ENCODE measurements at regions not wholly inside any gene's neighbourhood (a gene's known extent, or its start where the extent isn't known, plus 50 kb on each side); places are given as distances from the start of the nearest gene placed in this dataset.

DNA sequence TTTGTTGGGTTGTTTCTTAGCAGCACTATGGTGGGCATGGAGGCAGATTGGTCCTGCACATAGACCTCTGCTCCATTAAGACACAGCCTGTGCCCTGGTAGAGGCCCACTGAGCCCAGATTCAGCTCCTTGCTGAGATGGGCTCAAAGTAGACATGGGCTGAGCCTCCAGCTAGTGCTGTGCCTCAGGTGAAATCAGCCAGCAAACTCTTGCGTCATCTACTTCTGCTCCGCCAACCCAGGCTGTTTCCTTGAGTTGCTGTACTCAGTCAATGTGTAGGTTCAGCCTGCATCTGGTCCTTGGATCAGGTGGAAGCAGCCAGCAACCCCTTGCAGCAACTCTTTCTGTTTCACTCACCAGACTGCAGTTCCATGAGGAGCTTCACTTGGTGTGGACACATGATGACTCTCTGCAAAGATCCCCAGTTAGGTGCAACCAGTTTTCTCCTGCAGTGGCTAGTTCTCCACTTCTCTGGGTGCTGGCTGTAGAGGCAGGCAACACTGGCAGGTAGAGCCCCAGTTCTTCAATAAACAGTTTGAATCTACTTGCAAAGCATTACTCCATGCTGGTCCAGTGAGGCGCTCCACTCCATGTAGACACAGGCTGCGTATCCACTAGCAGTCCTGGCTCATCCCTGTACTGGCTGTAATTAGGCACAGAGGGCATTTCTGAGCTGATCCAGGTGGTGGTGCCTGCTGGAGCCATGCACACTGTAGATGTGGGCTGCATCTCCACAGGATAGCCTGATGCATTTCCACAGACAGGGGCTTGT is 199.0 kb upstream of the MAMLD1 start:
- Histone ChIP-seq H3K9me3 (replicated peaks in 1 of 3) (no peaks in the 10 kb centered on the region), H3K27me3 (no peaks in the 10 kb centered on the region), H3K27ac (no peak overlapping the region), H3K36me3 (replicated peaks in 1 of 2) (no peaks in the 10 kb centered on the region), H3K4me1 (replicated peaks in 1 of 2) (no peaks in the 10 kb centered on the region), H3K4me3 (no peak overlapping the region)
- intact Hi-C loops (cut with DNase I): no loop called here
- no peak for TF ChIP-seq POLR2A (IDR thresholded peaks at IDR 0.05)
- TF ChIP-seq, protein P1, sequence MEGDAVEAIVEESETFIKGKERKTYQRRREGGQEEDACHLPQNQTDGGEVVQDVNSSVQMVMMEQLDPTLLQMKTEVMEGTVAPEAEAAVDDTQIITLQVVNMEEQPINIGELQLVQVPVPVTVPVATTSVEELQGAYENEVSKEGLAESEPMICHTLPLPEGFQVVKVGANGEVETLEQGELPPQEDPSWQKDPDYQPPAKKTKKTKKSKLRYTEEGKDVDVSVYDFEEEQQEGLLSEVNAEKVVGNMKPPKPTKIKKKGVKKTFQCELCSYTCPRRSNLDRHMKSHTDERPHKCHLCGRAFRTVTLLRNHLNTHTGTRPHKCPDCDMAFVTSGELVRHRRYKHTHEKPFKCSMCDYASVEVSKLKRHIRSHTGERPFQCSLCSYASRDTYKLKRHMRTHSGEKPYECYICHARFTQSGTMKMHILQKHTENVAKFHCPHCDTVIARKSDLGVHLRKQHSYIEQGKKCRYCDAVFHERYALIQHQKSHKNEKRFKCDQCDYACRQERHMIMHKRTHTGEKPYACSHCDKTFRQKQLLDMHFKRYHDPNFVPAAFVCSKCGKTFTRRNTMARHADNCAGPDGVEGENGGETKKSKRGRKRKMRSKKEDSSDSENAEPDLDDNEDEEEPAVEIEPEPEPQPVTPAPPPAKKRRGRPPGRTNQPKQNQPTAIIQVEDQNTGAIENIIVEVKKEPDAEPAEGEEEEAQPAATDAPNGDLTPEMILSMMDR (IDR thresholded peaks at IDR 0.05): no peak
- no peak for DNase-seq
- WGBS, 4 donors: 80 to 88% (median 85%) methylated on average over 2 to 4 of the region's 4 CpGs; no CpG with 5 or more reads in 1 of the 4 donors

DNA sequence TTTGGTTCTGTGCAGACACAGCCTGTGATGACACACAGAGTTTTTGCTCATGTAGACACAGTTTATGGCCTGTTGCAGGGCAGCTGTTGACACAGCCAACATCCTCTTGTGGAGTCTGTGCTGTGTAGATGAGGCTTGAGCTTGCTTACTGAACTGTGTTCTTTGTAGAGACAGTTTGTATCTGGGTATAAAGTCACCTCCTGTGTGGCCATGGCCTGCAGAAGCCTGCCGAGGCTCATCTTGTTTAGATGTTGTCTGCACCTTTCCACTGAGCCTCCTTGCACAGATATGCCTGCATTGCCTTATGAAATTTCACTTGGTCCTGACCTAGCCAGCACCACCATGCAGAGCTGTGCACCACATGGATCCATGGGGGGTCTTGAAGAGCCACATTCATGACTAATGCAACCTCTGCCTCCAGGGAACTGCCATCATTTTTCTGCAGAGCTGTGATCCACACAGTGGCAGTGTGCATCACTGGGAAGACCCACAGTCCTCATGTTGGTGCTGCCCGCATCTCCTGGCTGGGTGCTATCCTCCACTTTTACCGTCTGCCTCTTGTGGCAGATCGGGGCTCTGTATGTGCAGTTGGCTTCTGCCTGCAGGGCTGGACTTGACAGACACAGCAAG is 198.0 kb upstream of the MAMLD1 start:
- no peaks in the 10 kb centered on the region for H3K36me3 ChIP-seq (replicated peaks in 1 of 2)
- H3K27ac ChIP-seq: no peak overlapping the region
- H3K27me3 ChIP-seq: no peaks in the 10 kb centered on the region
- intact Hi-C loops (cut with DNase I): no loop called here
- DNase-seq: no peak
- TF ChIP-seq POLR2A (IDR thresholded peaks at IDR 0.05): no peak
- TF ChIP-seq, protein P1 (IDR thresholded peaks at IDR 0.05): no peak
- no peaks in the 10 kb centered on the region for H3K9me3 ChIP-seq (replicated peaks in 1 of 3)
- H3K4me1 ChIP-seq (replicated peaks in 1 of 2): no peaks in the 10 kb centered on the region
- 73 to 100% (median 88%) methylated on average over 1 to 4 of the region's 4 CpGs for WGBS, 4 donors
- no peak overlapping the region for H3K4me3 ChIP-seq

DNA sequence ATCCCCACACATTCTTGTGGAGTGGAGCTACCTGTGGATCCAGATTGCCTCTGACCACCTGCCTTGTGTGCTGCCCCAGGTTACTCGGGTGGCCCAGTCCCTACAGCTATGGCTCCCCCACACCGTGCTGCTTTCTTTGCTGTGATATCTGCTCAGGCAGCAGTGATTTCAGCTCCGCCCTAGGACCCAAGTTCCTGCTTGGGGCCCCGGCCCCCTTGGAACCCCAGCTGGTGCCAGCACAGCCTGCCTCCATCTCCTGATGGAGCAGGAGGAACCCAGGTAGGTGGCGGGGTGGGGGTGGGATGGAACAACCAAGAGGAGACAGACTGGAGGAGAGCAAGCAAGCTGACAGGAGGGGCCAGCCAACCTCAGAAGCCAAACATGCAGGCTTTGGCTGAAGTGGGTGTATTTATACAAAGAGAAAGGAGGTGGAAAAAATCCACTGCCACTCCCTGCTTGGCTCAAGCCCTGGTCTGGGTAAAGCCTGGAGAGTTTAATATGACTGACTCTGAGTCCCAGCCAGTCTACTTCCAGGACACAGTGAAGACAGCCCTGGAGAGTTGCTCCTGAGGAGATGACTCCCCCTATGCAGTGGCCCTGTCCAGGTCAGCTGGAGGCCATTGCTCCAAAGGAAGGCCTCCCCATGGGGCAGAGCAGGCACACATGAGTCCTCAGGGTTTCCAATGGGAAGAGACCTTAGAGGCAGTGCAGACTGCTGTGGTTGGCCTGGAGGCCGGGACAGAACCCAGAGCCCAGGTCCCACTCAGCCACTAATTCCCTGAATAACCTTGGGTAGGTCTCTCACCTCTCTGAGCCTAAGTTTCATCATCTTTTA is 197.1 kb upstream of the MAMLD1 start:
- H3K27ac ChIP-seq: no peak overlapping the region
- 65 to 90% (median 80%) methylated on average over 3 to 6 of the region's 6 CpGs for WGBS, 4 donors
- no peaks in the 10 kb centered on the region for H3K9me3 ChIP-seq (replicated peaks in 1 of 3)
- TF ChIP-seq, protein P1 (IDR thresholded peaks at IDR 0.05): no peak
- no peak for TF ChIP-seq POLR2A (IDR thresholded peaks at IDR 0.05)
- intact Hi-C loops (cut with DNase I): no loop called here
- no peaks in the 10 kb centered on the region for H3K4me1 ChIP-seq (replicated peaks in 1 of 2)
- no peak overlapping the region for H3K4me3 ChIP-seq
- no peak for DNase-seq
- no peaks in the 10 kb centered on the region for H3K36me3 ChIP-seq (replicated peaks in 1 of 2)
- no peaks in the 10 kb centered on the region for H3K27me3 ChIP-seq

All from adrenal gland (tissue), 9 donors.